ENCODE measurements at regions not wholly inside any gene's neighbourhood (a gene's known extent, or its start where the extent isn't known, plus 50 kb on each side); places are given as distances from the start of the nearest gene placed in this dataset.

GRCh38 chr10:4291990-4292389, 507.0 kb upstream of the KLF6 start:
- WGBS, 2 experiments (ENCODE audit: low coverage in 1 of 2, low lambda C conversion rate in 2 of 2, missing lambda C conversion rate in 2 of 2) = 44 to 48% methylated on average over 6 of the region's 6 CpGs
- no peak overlapping the region for H3K4me3 ChIP-seq
- peak; percentile 15 for DNase-seq
- no peaks in the 10 kb centered on the region for H3K79me2 ChIP-seq (ENCODE audit: insufficient read depth)
- TF ChIP-seq EZH2 (IDR thresholded peaks at IDR 0.05; ENCODE audit: insufficient read depth, poor library complexity, severe bottlenecking) = no peak
- TF ChIP-seq EZH2phosphoT487 (IDR thresholded peaks at IDR 0.05; ENCODE audit: insufficient read depth, low read depth) = no peak
- H3K9me3 ChIP-seq (ENCODE audit: low read depth) = no peaks in the 10 kb centered on the region
- H2AFZ ChIP-seq = no peak overlapping the region
- in situ Hi-C loops (cut with MboI) = no loop called here
- H3K36me3 ChIP-seq (ENCODE audit: low read depth) = no peaks in the 10 kb centered on the region
- H4K20me1 ChIP-seq (ENCODE audit: insufficient read depth) = no peaks in the 10 kb centered on the region
- H3K9ac ChIP-seq = no peak overlapping the region
- no peak overlapping the region for H3K4me2 ChIP-seq (ENCODE audit: unreplicated experiment)
- H3K27me3 ChIP-seq (replicated peaks; ENCODE audit: insufficient read depth) = no peaks in the 10 kb centered on the region
- no peak overlapping the region for H3K27ac ChIP-seq
- no peaks in the 10 kb centered on the region for H3F3A ChIP-seq (ENCODE audit: insufficient read depth)
- no peaks in the 10 kb centered on the region for H3K4me1 ChIP-seq (ENCODE audit: insufficient read depth)
- H3K9me2 ChIP-seq (ENCODE audit: insufficient read depth) = no peaks in the 10 kb centered on the region

- Histone ChIP-seq H3K36me3 (ENCODE audit: low read depth) (no peaks in the 10 kb centered on the region), H3K4me3 (no peak overlapping the region), H3K9me2 (ENCODE audit: insufficient read depth) (no peaks in the 10 kb centered on the region), H3K4me2 (ENCODE audit: unreplicated experiment) (no peak overlapping the region), H2AFZ (no peak overlapping the region), H3K9me3 (ENCODE audit: low read depth) (no peaks in the 10 kb centered on the region), H3K79me2 (ENCODE audit: insufficient read depth) (no peaks in the 10 kb centered on the region), H3K9ac (no peak overlapping the region), H3K27me3 (replicated peaks; ENCODE audit: insufficient read depth) (no peaks in the 10 kb centered on the region), H3F3A (ENCODE audit: insufficient read depth) (peaks cover 7% of the 10 kb centered on the region; the same call in 1 of the 2 replicates), H4K20me1 (ENCODE audit: insufficient read depth) (no peaks in the 10 kb centered on the region), H3K27ac (no peak overlapping the region), H3K4me1 (ENCODE audit: insufficient read depth) (peaks cover 29% of the 10 kb centered on the region)
- 85 to 89% methylated on average over 6 of the region's 6 CpGs for WGBS, 2 experiments (ENCODE audit: low coverage in 1 of 2, low lambda C conversion rate in 2 of 2, missing lambda C conversion rate in 2 of 2)
- DNase-seq = no peak
- in situ Hi-C loops (cut with MboI) = no loop called here
- TF ChIP-seq EZH2phosphoT487 (IDR thresholded peaks at IDR 0.05; ENCODE audit: insufficient read depth, low read depth) (no peak), EZH2 (IDR thresholded peaks at IDR 0.05; ENCODE audit: insufficient read depth, poor library complexity, severe bottlenecking) (no peak)
Observed at GRCh38 chr10:4285121-4285520, 500.1 kb upstream of the KLF6 start.

- Histone ChIP-seq H3K4me1 (ENCODE audit: insufficient read depth) (peaks cover 38% of the 10 kb centered on the region), H3K9ac (no peak overlapping the region), H3K36me3 (ENCODE audit: low read depth) (no peaks in the 10 kb centered on the region), H4K20me1 (ENCODE audit: insufficient read depth) (no peaks in the 10 kb centered on the region), H3F3A (ENCODE audit: insufficient read depth) (peaks cover 7% of the 10 kb centered on the region; the same call in 1 of the 2 replicates), H3K9me3 (ENCODE audit: low read depth) (no peaks in the 10 kb centered on the region), H3K4me2 (ENCODE audit: unreplicated experiment) (peak overlapping the region; percentile 31), H3K79me2 (ENCODE audit: insufficient read depth) (no peaks in the 10 kb centered on the region), H3K9me2 (ENCODE audit: insufficient read depth) (no peaks in the 10 kb centered on the region), H3K4me3 (no peak overlapping the region), H3K27ac (peak overlapping the region; percentile 39), H3K27me3 (replicated peaks; ENCODE audit: insufficient read depth) (no peaks in the 10 kb centered on the region), H2AFZ (peak overlapping the region; percentile 30)
- in situ Hi-C loops (cut with MboI) = no loop called here
- TF ChIP-seq EZH2 (IDR thresholded peaks at IDR 0.05; ENCODE audit: insufficient read depth, poor library complexity, severe bottlenecking) (no peak), EZH2phosphoT487 (IDR thresholded peaks at IDR 0.05; ENCODE audit: insufficient read depth, low read depth) (no peak)
- 4 to 5% methylated on average over 7 of the region's 7 CpGs for WGBS, 2 experiments (ENCODE audit: low coverage in 1 of 2, low lambda C conversion rate in 2 of 2, missing lambda C conversion rate in 2 of 2)
- DNase-seq = peak; percentile 59
Observed at GRCh38 chr10:4283846-4284610, 499.0 kb upstream of the KLF6 start.

DNA sequence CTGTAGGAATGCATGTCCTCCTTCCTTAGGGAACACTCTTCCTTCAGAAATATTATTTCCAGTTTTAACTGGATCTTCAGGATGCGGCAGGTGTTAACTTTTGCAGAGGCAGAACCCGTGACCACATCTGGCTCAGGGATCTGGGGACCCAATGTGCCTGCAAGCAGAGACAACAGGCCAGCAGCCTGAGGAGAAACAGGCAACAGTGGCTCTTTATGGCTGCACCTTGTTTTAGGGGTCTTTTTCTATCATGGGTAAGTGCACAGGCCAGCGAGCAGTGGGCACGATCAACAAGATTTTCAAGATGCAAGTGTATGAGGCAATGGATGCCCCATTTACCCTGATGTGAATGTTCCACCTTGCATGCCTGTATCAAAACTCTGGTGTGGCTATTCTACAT, 497.5 kb upstream of the KLF6 start:
- WGBS, 2 experiments (ENCODE audit: low coverage in 1 of 2, low lambda C conversion rate in 2 of 2, missing lambda C conversion rate in 2 of 2) = 95 to 96% methylated on average over 4 of the region's 4 CpGs
- Histone ChIP-seq H3K79me2 (ENCODE audit: insufficient read depth) (no peaks in the 10 kb centered on the region), H3K27ac (no peak overlapping the region)

More for the DNA sequence above, 497.5 kb upstream of the KLF6 start:
- no peak overlapping the region for H2AFZ ChIP-seq
- DNase-seq = no peak
- peaks cover 7% of the 10 kb centered on the region; the same call in 1 of the 2 replicates for H3F3A ChIP-seq (ENCODE audit: insufficient read depth)
- H3K4me1 ChIP-seq (ENCODE audit: insufficient read depth) = peaks cover 38% of the 10 kb centered on the region
- TF ChIP-seq EZH2 (IDR thresholded peaks at IDR 0.05; ENCODE audit: insufficient read depth, poor library complexity, severe bottlenecking) = no peak
- TF ChIP-seq EZH2phosphoT487 (IDR thresholded peaks at IDR 0.05; ENCODE audit: insufficient read depth, low read depth) = no peak
- no peak overlapping the region for H3K4me2 ChIP-seq (ENCODE audit: unreplicated experiment)
- H3K36me3 ChIP-seq (ENCODE audit: low read depth) = no peaks in the 10 kb centered on the region
- no peaks in the 10 kb centered on the region for H4K20me1 ChIP-seq (ENCODE audit: insufficient read depth)
- no peaks in the 10 kb centered on the region for H3K27me3 ChIP-seq (replicated peaks; ENCODE audit: insufficient read depth)
- in situ Hi-C loops (cut with MboI) = no loop called here
- no peak overlapping the region for H3K9ac ChIP-seq
- H3K9me2 ChIP-seq (ENCODE audit: insufficient read depth) = no peaks in the 10 kb centered on the region
- no peaks in the 10 kb centered on the region for H3K9me3 ChIP-seq (ENCODE audit: low read depth)
- H3K4me3 ChIP-seq = no peak overlapping the region
